Fibroblast of mammary gland (primary cell): ENCODE measurements at regions not wholly inside any gene's neighbourhood (a gene's known extent, or its start where the extent isn't known, plus 50 kb on each side); places are given as distances from the start of the nearest gene placed in this dataset.

Source experiments
- DNase-seq: peaks from one replicate; pipeline ENCODE4 v3.0.0-alpha.2; 2010; ENCODE audit warnings: low read depth
- H3K4me3 ChIP-seq: 2 replicates; pipeline ENCODE4 v1.5.1; 2011; ENCODE audit warnings: low read depth, mild to moderate bottlenecking, low read length, moderate library complexity; ENCODE audit not compliant: control insufficient read depth
- TF ChIP-seq, protein P1 (sequence below): conservative IDR thresholded peaks from 2 replicates; pipeline ENCODE4 v1.5.1; 2011; ENCODE audit warnings: low read depth, low read length, inconsistent platforms; ENCODE audit not compliant: control insufficient read depth, insufficient read depth

DNA sequence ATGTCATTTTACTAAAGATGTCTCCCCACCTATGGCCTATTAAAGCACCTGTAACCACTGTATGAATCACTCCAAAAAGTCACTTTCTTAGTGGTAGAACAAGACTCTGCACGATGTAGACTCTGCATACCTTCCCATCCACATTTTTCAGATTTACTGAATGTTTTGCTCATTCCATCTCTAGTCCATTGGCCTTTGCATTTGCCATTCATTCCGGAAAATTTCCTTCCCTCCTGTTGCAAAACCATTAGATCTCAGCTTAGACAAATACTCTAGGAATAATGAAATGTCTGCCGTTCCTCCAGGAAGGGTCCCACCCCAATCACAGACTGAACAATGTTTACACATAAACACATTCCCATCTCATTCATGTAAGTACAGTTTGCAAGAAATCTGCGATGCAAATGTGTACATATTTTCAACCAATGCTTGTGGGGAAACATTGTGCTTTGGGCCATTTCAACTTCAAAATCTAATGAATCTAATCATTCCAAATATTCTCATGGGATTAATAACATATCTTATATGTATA lies 146.3 kb upstream of the XYLT1 start:
- no peak overlapping the region for H3K4me3 ChIP-seq
- TF ChIP-seq, protein P1, sequence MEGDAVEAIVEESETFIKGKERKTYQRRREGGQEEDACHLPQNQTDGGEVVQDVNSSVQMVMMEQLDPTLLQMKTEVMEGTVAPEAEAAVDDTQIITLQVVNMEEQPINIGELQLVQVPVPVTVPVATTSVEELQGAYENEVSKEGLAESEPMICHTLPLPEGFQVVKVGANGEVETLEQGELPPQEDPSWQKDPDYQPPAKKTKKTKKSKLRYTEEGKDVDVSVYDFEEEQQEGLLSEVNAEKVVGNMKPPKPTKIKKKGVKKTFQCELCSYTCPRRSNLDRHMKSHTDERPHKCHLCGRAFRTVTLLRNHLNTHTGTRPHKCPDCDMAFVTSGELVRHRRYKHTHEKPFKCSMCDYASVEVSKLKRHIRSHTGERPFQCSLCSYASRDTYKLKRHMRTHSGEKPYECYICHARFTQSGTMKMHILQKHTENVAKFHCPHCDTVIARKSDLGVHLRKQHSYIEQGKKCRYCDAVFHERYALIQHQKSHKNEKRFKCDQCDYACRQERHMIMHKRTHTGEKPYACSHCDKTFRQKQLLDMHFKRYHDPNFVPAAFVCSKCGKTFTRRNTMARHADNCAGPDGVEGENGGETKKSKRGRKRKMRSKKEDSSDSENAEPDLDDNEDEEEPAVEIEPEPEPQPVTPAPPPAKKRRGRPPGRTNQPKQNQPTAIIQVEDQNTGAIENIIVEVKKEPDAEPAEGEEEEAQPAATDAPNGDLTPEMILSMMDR: no peak
- DNase-seq: no peak

DNA sequence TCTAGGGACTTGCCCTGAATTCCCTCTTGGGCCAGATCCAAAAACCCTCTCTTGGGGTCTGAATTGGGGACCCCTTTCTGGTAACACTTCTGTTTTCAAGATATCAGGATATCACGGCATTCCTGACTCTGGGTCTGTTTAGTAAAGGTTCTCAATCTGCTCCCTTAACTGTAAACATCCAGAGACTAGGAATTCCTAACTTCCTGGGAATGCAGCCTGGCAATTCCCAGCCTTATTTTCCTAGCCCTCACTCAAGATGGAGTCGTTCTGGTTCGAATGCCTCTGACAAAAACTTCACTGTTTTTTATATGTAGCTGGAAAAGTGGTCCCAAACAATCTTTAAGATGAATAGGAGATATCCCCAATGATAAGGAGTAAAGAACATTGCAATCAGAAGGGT lies 141.6 kb upstream of the XYLT1 start:
- TF ChIP-seq, protein P1: no peak
- H3K4me3 ChIP-seq: no peak overlapping the region
- no peak for DNase-seq

DNA sequence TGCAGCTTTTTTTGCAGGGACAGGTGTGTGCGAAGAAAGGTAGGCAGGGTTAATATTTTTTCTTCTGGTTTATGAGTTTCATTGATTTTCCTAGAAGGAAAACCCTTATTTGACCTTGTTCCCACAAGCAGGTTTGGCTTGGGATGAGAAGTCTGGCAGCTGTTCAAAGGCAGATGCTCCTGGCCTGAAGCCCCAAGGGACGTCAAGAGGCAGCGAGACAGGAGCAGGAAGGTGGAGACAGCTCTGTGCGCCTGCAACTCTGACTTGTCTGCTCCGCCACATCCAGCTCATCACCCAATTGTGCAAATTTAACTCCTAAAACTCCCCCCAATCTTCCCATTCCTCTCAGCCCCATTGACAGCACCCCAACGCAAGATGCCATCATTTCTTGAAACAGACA lies 136.8 kb upstream of the XYLT1 start:
- DNase-seq: no peak
- TF ChIP-seq, protein P1: no peak
- H3K4me3 ChIP-seq: no peak overlapping the region

DNA sequence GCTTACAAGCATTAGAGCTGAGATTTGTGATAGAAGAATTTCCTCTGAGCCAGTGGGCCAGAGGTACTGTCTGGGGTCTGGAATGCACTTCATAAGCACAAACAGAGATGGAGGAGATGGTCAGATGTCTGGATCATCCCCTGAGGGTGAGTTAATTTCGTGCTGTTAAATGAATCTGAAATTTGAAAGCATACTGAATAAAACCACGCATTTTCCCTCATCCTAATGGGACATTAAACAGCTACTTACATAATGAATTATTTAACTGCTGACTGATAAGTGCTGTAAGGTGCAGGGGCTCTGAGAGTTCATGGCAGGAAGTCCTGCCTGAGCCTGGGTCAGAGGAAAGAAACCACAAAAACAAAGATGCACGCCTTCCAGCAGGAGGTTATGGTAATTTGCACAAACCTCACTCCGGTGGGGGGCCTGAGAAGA lies 136.3 kb upstream of the XYLT1 start:
- TF ChIP-seq, protein P1: no peak
- H3K4me3 ChIP-seq: no peak overlapping the region
- no peak for DNase-seq

DNA sequence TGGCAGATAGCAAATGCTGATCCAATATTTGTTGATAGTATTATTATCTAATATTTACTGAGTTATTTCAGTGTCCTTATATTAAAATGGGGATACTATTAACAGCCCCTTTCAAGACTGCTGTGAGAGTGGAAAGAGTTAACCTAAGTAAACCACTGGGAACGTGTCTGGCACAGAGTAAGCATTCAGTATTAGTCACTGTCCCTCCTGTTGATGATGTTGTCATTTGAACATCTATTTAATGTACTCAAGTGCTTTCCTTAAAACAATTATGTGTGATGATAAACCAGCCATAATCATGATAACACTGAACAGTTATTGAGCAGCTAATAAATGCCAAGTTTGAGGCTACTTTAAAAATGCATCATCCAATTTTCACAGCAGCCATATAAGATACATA lies 135.7 kb upstream of the XYLT1 start:
- no peak for DNase-seq
- TF ChIP-seq, protein P1: no peak
- no peak overlapping the region for H3K4me3 ChIP-seq

DNA sequence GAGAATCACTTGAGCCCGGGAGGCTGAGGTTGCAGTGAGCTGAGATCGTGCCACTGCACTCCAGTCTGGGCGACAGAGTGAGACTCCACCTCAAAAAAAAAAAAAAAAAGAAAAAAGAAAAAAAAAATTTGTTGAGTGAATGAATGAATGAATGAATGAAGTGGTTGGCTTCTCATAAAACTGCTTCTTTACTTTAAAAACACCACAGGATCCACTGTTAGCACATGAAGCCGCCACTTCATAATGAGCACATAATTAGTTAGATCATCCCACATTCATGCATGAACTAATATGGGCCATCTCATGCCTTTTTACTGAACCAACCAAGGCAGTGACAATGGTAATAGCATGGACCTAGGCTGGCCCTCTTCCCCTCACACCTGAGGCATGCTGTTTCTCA lies 135.0 kb upstream of the XYLT1 start:
- no peak overlapping the region for H3K4me3 ChIP-seq
- TF ChIP-seq, protein P1: no peak
- DNase-seq: no peak

DNA sequence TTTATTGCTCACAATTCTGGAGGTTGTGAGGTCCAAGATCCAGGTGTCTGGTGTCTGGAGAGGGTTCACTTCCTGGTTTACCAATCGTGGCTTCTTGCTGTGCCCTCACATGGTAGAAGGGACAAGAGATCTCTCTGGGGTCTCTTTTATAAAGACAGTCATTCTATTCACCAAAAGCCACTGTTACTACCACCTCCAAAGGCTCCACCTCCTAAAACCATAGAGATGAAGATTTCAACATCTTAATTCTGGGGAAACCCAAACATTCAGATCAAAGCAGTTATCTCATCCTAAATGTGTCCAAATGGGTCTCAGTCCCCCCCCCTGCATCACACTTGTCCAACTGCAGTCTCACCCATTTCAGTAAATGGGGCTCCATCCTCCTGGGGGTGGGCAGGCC lies 132.9 kb upstream of the XYLT1 start:
- TF ChIP-seq, protein P1: no peak
- H3K4me3 ChIP-seq: no peak overlapping the region
- DNase-seq: no peak
